ENCODE measurements at regions not wholly inside any gene's neighbourhood (a gene's known extent, or its start where the extent isn't known, plus 50 kb on each side); places are given as distances from the start of the nearest gene placed in this dataset.

DNA sequence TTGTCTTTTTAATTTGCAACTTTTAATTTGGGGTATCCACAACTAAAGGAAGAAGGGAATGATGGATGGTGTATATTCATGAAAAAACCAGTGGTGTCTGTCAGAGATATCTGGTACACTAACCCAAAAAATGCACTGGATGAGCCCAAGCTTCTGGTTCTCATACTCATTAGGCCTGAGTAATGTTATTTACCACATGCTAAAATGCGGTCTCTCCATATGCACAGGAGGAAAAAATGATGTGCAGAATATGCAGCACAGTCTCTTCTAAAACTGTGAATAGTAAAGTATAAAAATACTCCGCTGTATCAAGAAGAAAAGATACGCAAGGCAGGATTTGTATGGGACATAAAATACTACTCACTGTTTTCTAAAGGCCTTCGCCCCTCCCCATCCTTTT lies 275.6 kb upstream of the NAV3 start:
- WGBS (ENCODE audit: insufficient coverage), result 69% methylated on average over 2 of the region's 4 CpGs
- H3K36me3 ChIP-seq (ENCODE audit: control insufficient read depth, insufficient read depth, low read length), result no peaks in the 10 kb centered on the region
- H3K9me3 ChIP-seq (ENCODE audit: control insufficient read depth, insufficient read depth, low read length), result peaks cover 8% of the 10 kb centered on the region
- no peak overlapping the region for H3K4me3 ChIP-seq (ENCODE audit: low read length)
- intact Hi-C loops (cut with micrococcal nuclease), result no loop called here
- DNase-seq (no peak), ATAC-seq (no peak)
- TF ChIP-seq, protein P1, sequence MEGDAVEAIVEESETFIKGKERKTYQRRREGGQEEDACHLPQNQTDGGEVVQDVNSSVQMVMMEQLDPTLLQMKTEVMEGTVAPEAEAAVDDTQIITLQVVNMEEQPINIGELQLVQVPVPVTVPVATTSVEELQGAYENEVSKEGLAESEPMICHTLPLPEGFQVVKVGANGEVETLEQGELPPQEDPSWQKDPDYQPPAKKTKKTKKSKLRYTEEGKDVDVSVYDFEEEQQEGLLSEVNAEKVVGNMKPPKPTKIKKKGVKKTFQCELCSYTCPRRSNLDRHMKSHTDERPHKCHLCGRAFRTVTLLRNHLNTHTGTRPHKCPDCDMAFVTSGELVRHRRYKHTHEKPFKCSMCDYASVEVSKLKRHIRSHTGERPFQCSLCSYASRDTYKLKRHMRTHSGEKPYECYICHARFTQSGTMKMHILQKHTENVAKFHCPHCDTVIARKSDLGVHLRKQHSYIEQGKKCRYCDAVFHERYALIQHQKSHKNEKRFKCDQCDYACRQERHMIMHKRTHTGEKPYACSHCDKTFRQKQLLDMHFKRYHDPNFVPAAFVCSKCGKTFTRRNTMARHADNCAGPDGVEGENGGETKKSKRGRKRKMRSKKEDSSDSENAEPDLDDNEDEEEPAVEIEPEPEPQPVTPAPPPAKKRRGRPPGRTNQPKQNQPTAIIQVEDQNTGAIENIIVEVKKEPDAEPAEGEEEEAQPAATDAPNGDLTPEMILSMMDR (IDR thresholded peaks at IDR 0.05), result no peak
- no peaks in the 10 kb centered on the region for H3K27me3 ChIP-seq (ENCODE audit: control insufficient read depth, insufficient read depth, low read length)
- H3K9me3 Mint-ChIP-seq, result peaks cover 4 to 13% of the 10 kb centered on the region in 2 donors
- no peaks in the 10 kb centered on the region for H3K4me1 ChIP-seq (ENCODE audit: control insufficient read depth, insufficient read depth, low read length)
- H3K36me3 Mint-ChIP-seq, result peaks cover 7% of the 10 kb centered on the region
- H3K27ac ChIP-seq (ENCODE audit: low read length), result no peak overlapping the region
- no peaks in the 10 kb centered on the region for H3K4me1 Mint-ChIP-seq
- no peak overlapping the region for H3K27ac Mint-ChIP-seq
- no peaks in the 10 kb centered on the region for H3K27me3 Mint-ChIP-seq (ENCODE audit: low read depth in 2 of 2)
- H3K4me3 Mint-ChIP-seq, result no peak overlapping the region

DNA sequence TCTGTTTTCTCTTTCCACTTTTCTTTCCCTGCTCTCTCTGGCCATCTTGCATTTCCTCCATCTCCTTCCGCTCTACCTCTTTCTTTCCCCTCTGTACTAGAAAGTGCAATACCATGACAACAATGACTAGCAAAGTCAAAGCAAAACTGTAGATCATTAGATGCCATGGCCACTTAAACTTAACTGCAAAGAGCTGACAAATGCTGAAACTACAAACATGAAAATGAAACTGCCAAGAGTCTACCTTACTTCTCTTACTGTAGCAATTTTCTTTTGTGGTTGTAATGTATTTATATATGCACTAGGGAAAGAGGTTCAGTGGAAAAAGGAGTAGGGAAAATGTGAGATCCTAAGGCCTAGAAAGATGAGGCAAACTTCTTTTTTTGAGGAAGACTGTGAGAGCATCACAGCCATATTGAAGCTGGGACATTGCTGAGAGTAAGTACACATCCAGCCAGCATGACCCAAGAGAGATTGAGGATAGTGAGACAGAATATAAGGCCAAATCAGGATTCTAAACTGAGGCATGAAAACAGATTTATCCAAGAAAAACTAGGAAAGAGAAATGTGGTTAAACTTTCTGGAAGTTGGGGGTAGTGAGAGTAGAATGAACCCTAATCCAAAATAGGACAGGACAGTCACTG lies 276.6 kb upstream of the NAV3 start:
- intact Hi-C loops (cut with micrococcal nuclease), result no loop called here
- no peaks in the 10 kb centered on the region for H3K4me1 Mint-ChIP-seq
- TF ChIP-seq, protein P1 (IDR thresholded peaks at IDR 0.05), result no peak

DNA sequence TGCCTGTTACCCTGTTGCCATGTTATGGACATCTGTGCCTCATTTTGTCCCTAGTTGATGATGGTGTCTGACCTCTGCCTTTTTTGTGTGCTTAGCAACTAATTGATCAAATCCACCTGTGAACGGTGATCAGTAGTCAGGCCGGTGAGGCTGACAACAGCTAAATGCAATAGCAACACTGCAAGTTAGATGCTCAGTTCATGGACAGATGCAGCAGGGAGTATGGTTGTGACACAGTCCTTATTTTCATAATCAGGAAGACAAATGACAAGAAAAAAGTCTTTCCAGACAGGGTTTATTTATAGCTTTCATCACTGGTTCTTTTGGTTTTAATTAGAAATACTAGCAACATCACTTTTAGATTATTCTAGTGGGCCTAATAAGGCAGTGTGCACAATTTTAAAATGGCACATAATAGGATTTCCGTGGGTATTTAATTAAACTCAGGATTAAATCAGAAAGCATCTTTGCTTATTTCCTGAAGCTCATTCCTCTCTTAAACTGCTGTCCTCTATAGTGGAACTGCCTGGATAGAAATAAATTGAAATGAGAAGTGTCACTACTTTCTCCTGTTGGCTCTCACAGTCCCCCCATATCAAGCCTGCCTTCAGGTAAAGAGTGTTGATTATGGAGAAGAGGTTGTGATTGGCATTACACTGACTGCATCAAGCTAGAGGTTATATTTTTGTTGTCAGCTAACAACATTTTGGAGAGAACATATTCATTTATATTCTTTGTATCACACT lies 281.1 kb upstream of the NAV3 start:
- Histone ChIP-seq H3K4me3 (ENCODE audit: low read length) (no peak overlapping the region), H3K9me3 (ENCODE audit: control insufficient read depth, insufficient read depth, low read length) (no peaks in the 10 kb centered on the region), H3K27ac (ENCODE audit: low read length) (no peak overlapping the region), H3K4me1 (ENCODE audit: control insufficient read depth, insufficient read depth, low read length) (no peaks in the 10 kb centered on the region), H3K27me3 (ENCODE audit: control insufficient read depth, insufficient read depth, low read length) (no peaks in the 10 kb centered on the region), H3K36me3 (ENCODE audit: control insufficient read depth, insufficient read depth, low read length) (no peaks in the 10 kb centered on the region)
- TF ChIP-seq, protein P1 (IDR thresholded peaks at IDR 0.05), result no peak
- Mint-ChIP-seq H3K27me3 (ENCODE audit: low read depth in 2 of 2) (no peaks in the 10 kb centered on the region), H3K36me3 (no peaks in the 10 kb centered on the region), H3K9me3 (peaks cover 7% of the 10 kb centered on the region in 2 donors), H3K27ac (no peak overlapping the region), H3K4me1 (no peaks in the 10 kb centered on the region), H3K4me3 (no peak overlapping the region)
- ATAC-seq (no peak), DNase-seq (no peak)
- WGBS (ENCODE audit: insufficient coverage), result 89% methylated on average over 2 of the region's 3 CpGs
- intact Hi-C loops (cut with micrococcal nuclease), result no loop called here

More for the DNA sequence above, 276.6 kb upstream of the NAV3 start:
- H3K27ac Mint-ChIP-seq, result no peak overlapping the region
- peaks cover 6% of the 10 kb centered on the region for H3K36me3 Mint-ChIP-seq
- no peaks in the 10 kb centered on the region for H3K27me3 Mint-ChIP-seq (ENCODE audit: low read depth in 2 of 2)
- Histone ChIP-seq H3K9me3 (ENCODE audit: control insufficient read depth, insufficient read depth, low read length) (peaks cover 2% of the 10 kb centered on the region), H3K4me1 (ENCODE audit: control insufficient read depth, insufficient read depth, low read length) (no peaks in the 10 kb centered on the region), H3K4me3 (ENCODE audit: low read length) (no peak overlapping the region), H3K36me3 (ENCODE audit: control insufficient read depth, insufficient read depth, low read length) (no peaks in the 10 kb centered on the region), H3K27me3 (ENCODE audit: control insufficient read depth, insufficient read depth, low read length) (no peaks in the 10 kb centered on the region), H3K27ac (ENCODE audit: low read length) (no peak overlapping the region)
- no peak overlapping the region for H3K4me3 Mint-ChIP-seq
- ATAC-seq (no peak), DNase-seq (no peak)
- peaks cover 6 to 18% of the 10 kb centered on the region in 2 donors for H3K9me3 Mint-ChIP-seq
- 80% methylated on average over 1 of the region's 1 CpG for WGBS (ENCODE audit: insufficient coverage)
